ENCODE measurements at regions not wholly inside any gene's neighbourhood (a gene's known extent, or its start where the extent isn't known, plus 50 kb on each side); places are given as distances from the start of the nearest gene placed in this dataset.

GRCh38 chr2:224242561-224242960 lies 159.3 kb downstream of the FAM124B start:
- TF ChIP-seq CTCF (conservative IDR thresholded peaks at IDR 0.05 in 1 of 2, IDR thresholded peaks at IDR 0.05 in 1 of 2; ENCODE audit: low read depth in 1 of 2, low read length in 2 of 2) (no peak), EZH2 (IDR thresholded peaks at IDR 0.05; ENCODE audit: low read length, missing control alignments) (no peak)

Data from fibroblast of lung (primary cell).